Activated B cell treated with CpG ODN at 0.5 μM for 24 hours (primary cell): ENCODE measurements at regions not wholly inside any gene's neighbourhood (a gene's known extent, or its start where the extent isn't known, plus 50 kb on each side); places are given as distances from the start of the nearest gene placed in this dataset.

Source experiments
- ATAC-seq: fragments of 200-7000 bp; cut with Tn5 transposase; one replicate; pipeline ENCODE4 v1.10.0; 2021; ENCODE audit warnings: low read depth, mild to moderate bottlenecking, moderate library complexity
- CTCF ChIA-PET: fragments of 350-600 bp; sonication (Branson Sonifier 250); formaldehyde crosslinking; loops from one replicate; lab custom pipeline; 2021; ENCODE audit warnings: antibody characterized with exemption; lab: Charles Lee
- POLR2A ChIA-PET: fragments of 350-600 bp; sonication (Branson Sonifier 250); formaldehyde crosslinking; loops from one replicate; lab custom pipeline; 2021; ENCODE audit warnings: antibody characterized with exemption; lab: Charles Lee
- DNase-seq: peaks from one replicate; pipeline ENCODE4 v3.0.0; 2022
- H3K27ac Mint-ChIP-seq: one replicate; pipeline ENCODE4 v1.8.0; 2020; ENCODE audit warnings: mixed read lengths
- H3K27me3 Mint-ChIP-seq: one replicate; pipeline ENCODE4 v1.8.0; 2021; ENCODE audit warnings: mixed read lengths
- H3K36me3 Mint-ChIP-seq: one replicate; pipeline ENCODE4 v1.8.0; 2021; ENCODE audit warnings: low read depth, mixed read lengths
- H3K4me1 Mint-ChIP-seq: one replicate; pipeline ENCODE4 v1.8.0; 2021; ENCODE audit warnings: mixed read lengths
- H3K4me3 Mint-ChIP-seq: one replicate; pipeline ENCODE4 v1.8.0; 2020; ENCODE audit warnings: mild to moderate bottlenecking, mixed read lengths
- H3K9me3 Mint-ChIP-seq: one replicate; pipeline ENCODE4 v1.8.0; 2020; ENCODE audit warnings: mixed read lengths
- intact Hi-C: fragments of 100-400 bp; cut with micrococcal nuclease; formaldehyde crosslinking; loops from one replicate; pipeline ENCODE4 v1.15.1; 2024
- TF ChIP-seq, protein P1 (sequence below): fragments of 200-600 bp; IDR thresholded peaks from one replicate; pipeline ENCODE4 v1.8.0; 2022; ENCODE audit warnings: antibody characterized with exemption, mild to moderate bottlenecking

DNA sequence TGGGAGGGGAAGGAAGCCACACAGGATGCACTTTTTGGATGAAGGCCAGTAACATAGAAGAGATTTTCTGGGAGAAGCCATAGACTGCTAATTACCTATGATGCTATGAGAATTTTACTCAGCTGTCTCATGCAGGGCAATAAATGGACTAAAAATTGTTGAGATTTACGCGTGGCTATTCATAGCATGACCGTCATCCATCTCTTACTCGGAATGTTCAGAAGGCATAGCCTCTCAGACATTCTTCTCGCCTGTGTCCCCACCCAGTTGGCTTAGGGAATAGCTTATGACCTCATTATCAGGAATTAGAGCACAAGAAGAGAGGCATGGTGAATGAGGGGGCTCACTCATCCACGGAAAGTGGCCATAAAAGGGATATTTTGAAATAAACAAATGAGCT, 107.9 kb upstream of the ATP10A start:
- TF ChIP-seq, protein P1, sequence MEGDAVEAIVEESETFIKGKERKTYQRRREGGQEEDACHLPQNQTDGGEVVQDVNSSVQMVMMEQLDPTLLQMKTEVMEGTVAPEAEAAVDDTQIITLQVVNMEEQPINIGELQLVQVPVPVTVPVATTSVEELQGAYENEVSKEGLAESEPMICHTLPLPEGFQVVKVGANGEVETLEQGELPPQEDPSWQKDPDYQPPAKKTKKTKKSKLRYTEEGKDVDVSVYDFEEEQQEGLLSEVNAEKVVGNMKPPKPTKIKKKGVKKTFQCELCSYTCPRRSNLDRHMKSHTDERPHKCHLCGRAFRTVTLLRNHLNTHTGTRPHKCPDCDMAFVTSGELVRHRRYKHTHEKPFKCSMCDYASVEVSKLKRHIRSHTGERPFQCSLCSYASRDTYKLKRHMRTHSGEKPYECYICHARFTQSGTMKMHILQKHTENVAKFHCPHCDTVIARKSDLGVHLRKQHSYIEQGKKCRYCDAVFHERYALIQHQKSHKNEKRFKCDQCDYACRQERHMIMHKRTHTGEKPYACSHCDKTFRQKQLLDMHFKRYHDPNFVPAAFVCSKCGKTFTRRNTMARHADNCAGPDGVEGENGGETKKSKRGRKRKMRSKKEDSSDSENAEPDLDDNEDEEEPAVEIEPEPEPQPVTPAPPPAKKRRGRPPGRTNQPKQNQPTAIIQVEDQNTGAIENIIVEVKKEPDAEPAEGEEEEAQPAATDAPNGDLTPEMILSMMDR = no peak
- H3K4me1 Mint-ChIP-seq = no peaks in the 10 kb centered on the region
- intact Hi-C loops = no loop called here
- ATAC-seq (no peak), DNase-seq (no peak)
- H3K4me3 Mint-ChIP-seq = no peak overlapping the region
- H3K27me3 Mint-ChIP-seq = peaks cover 8% of the 10 kb centered on the region
- H3K27ac Mint-ChIP-seq = no peak overlapping the region
- H3K9me3 Mint-ChIP-seq = no peaks in the 10 kb centered on the region
- H3K36me3 Mint-ChIP-seq = no peaks in the 10 kb centered on the region
- POLR2A ChIA-PET = no interaction called here
- CTCF ChIA-PET = no interaction called here

DNA sequence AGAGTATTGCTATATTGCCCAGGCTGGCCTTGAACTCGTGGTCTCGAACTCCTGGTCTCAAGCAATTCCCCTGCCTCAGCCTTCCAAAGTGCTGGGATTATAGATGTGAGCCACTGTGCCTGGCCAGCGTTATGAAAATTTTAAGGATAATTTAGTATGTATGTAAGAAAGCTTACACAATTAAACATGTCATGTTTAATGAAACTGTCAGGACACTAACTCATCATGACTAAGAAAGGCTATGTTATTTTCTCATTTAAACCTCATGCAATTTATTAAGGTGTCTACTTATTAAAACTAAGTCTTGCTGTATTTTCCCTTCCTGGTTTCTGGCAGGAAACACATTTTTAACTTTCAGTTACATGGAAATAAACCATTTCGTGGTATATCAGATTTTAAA, 106.8 kb upstream of the ATP10A start:
- H3K4me1 Mint-ChIP-seq = no peaks in the 10 kb centered on the region
- H3K9me3 Mint-ChIP-seq = no peaks in the 10 kb centered on the region
- ATAC-seq = no peak
- H3K27me3 Mint-ChIP-seq = peaks cover 8% of the 10 kb centered on the region
- no peak overlapping the region for H3K27ac Mint-ChIP-seq
- no peaks in the 10 kb centered on the region for H3K36me3 Mint-ChIP-seq
- H3K4me3 Mint-ChIP-seq = no peak overlapping the region
- CTCF ChIA-PET = no interaction called here
- intact Hi-C loops = no loop called here
- TF ChIP-seq, protein P1 = no peak
- no peak for DNase-seq
- POLR2A ChIA-PET = no interaction called here

DNA sequence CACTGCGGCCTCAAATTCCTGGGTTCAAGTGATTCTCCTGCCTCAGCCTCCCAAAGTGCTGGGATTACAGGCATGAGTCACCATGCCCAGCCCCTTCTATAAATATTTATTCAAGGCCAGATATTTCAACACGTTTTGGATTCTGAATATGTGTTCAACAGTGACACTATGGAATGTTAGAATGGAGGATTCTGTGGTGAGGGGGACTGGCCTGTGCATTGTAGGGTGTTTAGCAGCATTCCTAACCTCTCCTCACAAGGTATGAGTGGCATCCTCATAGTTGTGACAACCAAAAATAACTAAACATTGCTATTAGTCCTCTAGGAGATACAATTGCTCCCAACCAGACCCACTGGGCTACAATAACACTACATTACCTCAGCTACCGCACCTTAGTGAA, 104.0 kb upstream of the ATP10A start:
- POLR2A ChIA-PET = no interaction called here
- H3K4me1 Mint-ChIP-seq = no peaks in the 10 kb centered on the region
- TF ChIP-seq, protein P1 = no peak
- no peak for ATAC-seq
- no peaks in the 10 kb centered on the region for H3K9me3 Mint-ChIP-seq
- intact Hi-C loops = no loop called here
- peaks cover 8% of the 10 kb centered on the region for H3K27me3 Mint-ChIP-seq
- no peak for DNase-seq
- H3K4me3 Mint-ChIP-seq = no peak overlapping the region
- CTCF ChIA-PET = no interaction called here
- no peaks in the 10 kb centered on the region for H3K36me3 Mint-ChIP-seq
- no peak overlapping the region for H3K27ac Mint-ChIP-seq

DNA sequence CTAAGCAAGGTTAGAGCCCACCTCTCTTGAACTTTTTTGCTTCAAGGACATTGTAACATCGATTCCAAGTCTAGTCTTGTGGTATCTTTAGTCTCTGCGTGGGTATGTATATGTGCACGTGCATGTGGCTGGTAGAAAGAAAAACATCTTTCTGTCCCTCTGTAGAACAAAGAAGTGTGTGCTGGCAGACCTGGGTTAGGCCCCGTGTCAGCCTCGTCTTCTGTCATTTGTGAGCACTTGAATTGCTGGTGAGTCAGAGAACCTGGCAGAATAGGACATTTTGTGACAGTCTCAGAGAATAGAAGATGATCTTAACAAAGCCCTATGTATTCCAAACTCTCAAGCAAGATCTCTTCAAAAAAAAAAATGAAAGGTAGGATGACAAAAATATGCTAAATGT, 102.2 kb upstream of the ATP10A start:
- TF ChIP-seq, protein P1 = no peak
- POLR2A ChIA-PET = no interaction called here
- DNase-seq = no peak
- CTCF ChIA-PET = no interaction called here
- no peak overlapping the region for H3K27ac Mint-ChIP-seq
- H3K36me3 Mint-ChIP-seq = no peaks in the 10 kb centered on the region
- no peaks in the 10 kb centered on the region for H3K4me1 Mint-ChIP-seq
- no peak for ATAC-seq
- no peaks in the 10 kb centered on the region for H3K9me3 Mint-ChIP-seq
- no peak overlapping the region for H3K4me3 Mint-ChIP-seq
- peaks cover 7% of the 10 kb centered on the region for H3K27me3 Mint-ChIP-seq
- intact Hi-C loops = no loop called here

DNA sequence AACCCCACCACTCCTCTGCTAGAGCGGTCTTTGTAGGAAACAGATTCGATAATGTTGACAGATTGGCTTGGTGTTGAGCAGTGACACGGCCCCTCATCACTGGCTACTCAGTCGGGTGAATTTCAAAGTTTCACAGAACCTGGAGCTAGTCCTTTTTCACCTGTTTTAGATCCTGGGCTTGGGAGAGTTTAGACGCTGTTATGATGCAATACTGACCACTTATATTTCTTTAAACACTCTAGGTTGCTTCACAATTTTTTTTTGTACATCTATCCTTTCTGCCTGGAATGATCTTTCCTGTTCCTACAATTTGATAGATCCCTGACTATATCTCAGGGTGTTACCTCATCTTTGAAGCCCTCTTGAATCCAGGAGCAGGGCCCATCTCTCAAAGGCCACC, 97.1 kb upstream of the ATP10A start:
- ATAC-seq = no peak
- Mint-ChIP-seq H3K27me3 (peaks cover 2% of the 10 kb centered on the region), H3K36me3 (no peaks in the 10 kb centered on the region), H3K27ac (no peak overlapping the region), H3K4me1 (no peaks in the 10 kb centered on the region), H3K4me3 (no peak overlapping the region), H3K9me3 (no peaks in the 10 kb centered on the region)
- TF ChIP-seq, protein P1 = no peak
- ChIA-PET POLR2A (no interaction called here), CTCF (no interaction called here)
- DNase-seq = no peak
- intact Hi-C loops = no loop called here
